H1 (cell line): ENCODE measurements at regions not wholly inside any gene's neighbourhood (a gene's known extent, or its start where the extent isn't known, plus 50 kb on each side); places are given as distances from the start of the nearest gene placed in this dataset.

ENCODE experiments used
- CTCF ChIA-PET: fragments of 300-600 bp; sonication (Branson Sonifier 250); formaldehyde crosslinking; loops from one replicate; lab custom pipeline; 2021; ENCODE audit not compliant: partially characterized antibody; lab: Charles Lee
- POLR2A ChIA-PET: fragments of 300-600 bp; sonication (Branson Sonifier 250); formaldehyde crosslinking; loops from one replicate; lab custom pipeline; 2021; ENCODE audit warnings: inconsistent platforms; ENCODE audit not compliant: partially characterized antibody; lab: Charles Lee
- DNase-seq, 2 experiments: peaks; one replicate each; pipeline versions ENCODE4 v3.0.0 to v3.0.0-alpha.2; 2010 to 2022; ENCODE audit warnings: low spot score in 2 of 2, low read depth in 1 of 2, mixed read lengths in 1 of 2
- FAIRE-seq: peaks from 2 replicates; lab custom pipeline; 2011; peaks lifted over from hg19 to GRCh38; lab: Jason Lieb, UNC
- H2AFZ ChIP-seq: 2 replicates; pipeline ENCODE4 v1.8.1; 2012; ENCODE audit warnings: low read length, inconsistent platforms
- H2AK5ac ChIP-seq: 2 replicates; pipeline ENCODE4 v1.6.1; 2013; ENCODE audit warnings: low read depth, low read length
- H2BK120ac ChIP-seq: replicated peaks from 2 replicates; pipeline ENCODE3; 2013; ENCODE audit warnings: low read depth, low read length, inconsistent platforms
- H2BK12ac ChIP-seq: 2 replicates; pipeline ENCODE4 v1.6.1; 2013; ENCODE audit warnings: low read depth, low read length
- H2BK15ac ChIP-seq: 2 replicates; pipeline ENCODE4 v1.6.1; 2013; ENCODE audit warnings: low read length
- H2BK20ac ChIP-seq: 2 replicates; pipeline ENCODE4 v1.6.1; 2013; ENCODE audit warnings: low read length
- H2BK5ac ChIP-seq: 2 replicates; pipeline ENCODE4 v1.6.1; 2013; ENCODE audit warnings: low read depth, low read length
- H3K14ac ChIP-seq: 2 replicates; pipeline ENCODE4 v1.6.1; 2013; ENCODE audit warnings: inconsistent platforms; ENCODE audit not compliant: insufficient read length
- H3K18ac ChIP-seq: 2 replicates; pipeline ENCODE4 v1.6.1; 2013; ENCODE audit warnings: low read length; ENCODE audit errors: extremely low read depth
- H3K23ac ChIP-seq: 2 replicates; pipeline ENCODE4 v1.6.1; 2013; ENCODE audit warnings: inconsistent platforms; ENCODE audit not compliant: insufficient read length
- H3K23me2 ChIP-seq: 2 replicates; pipeline ENCODE4 v1.6.1; 2013; ENCODE audit warnings: low read depth, low read length
- H3K27ac ChIP-seq: 2 replicates; pipeline ENCODE4 v1.6.1; 2011; ENCODE audit warnings: low read depth, low read length, inconsistent platforms
- H3K27me3 ChIP-seq, 4 experiments: replicated peaks in 1 of 4; 1 replicate in 1 of 4; 2 replicates in 3 of 4; pipeline versions ENCODE4 v1.6.1 to v1.8.1; 2011 to 2013; ENCODE audit warnings: low read length in 3 of 4, mild to moderate bottlenecking in 3 of 4, inconsistent platforms in 2 of 4, mixed read lengths in 2 of 4, moderate library complexity in 1 of 4; ENCODE audit not compliant: control insufficient read depth in 3 of 4, insufficient read depth in 3 of 4; ENCODE audit errors: extremely low read depth in 1 of 4
- H3K36me3 ChIP-seq, 4 experiments: 2 replicates each; pipeline versions ENCODE4 v1.6.1 to v1.8.1; 2011 to 2013; ENCODE audit warnings: mild to moderate bottlenecking in 4 of 4, low read length in 3 of 4, moderate library complexity in 2 of 4, control low read depth in 1 of 4, inconsistent platforms in 1 of 4; ENCODE audit not compliant: insufficient read depth in 4 of 4, control insufficient read depth in 2 of 4
- H3K4ac ChIP-seq: replicated peaks from 2 replicates; pipeline ENCODE3; 2013; ENCODE audit warnings: low read length, low read depth, mixed read lengths, inconsistent platforms; ENCODE audit not compliant: insufficient read length
- H3K4me1 ChIP-seq, 4 experiments: replicated peaks in 1 of 4; 1 replicate in 1 of 4; 2 replicates in 3 of 4; pipeline versions ENCODE4 v1.6.1 to v1.8.1; 2011 to 2013; ENCODE audit warnings: low read length in 3 of 4, inconsistent platforms in 2 of 4, mixed read lengths in 1 of 4; ENCODE audit not compliant: insufficient read depth in 4 of 4, control insufficient read depth in 3 of 4
- H3K4me2 ChIP-seq, 2 experiments: 2 replicates each; pipeline versions ENCODE4 v1.6.1 to v1.8.1; 2011 to 2013; ENCODE audit warnings: low read depth in 2 of 2, low read length in 2 of 2, control low read depth in 1 of 2, inconsistent platforms in 1 of 2, mild to moderate bottlenecking in 1 of 2; ENCODE audit not compliant: insufficient read depth in 1 of 2
- H3K4me3 ChIP-seq, 4 experiments: fragments of 200-600, 300-600 bp in 1 of 4; sonication (generic), shearing (Covaris generic), sonication (Bioruptor Twin) in 1 of 4; 2 replicates each; pipeline versions ENCODE4 v1.5.1 to v1.8.1; 2011 to 2016; ENCODE audit warnings: low read length in 4 of 4, low read depth in 3 of 4, control low read depth in 2 of 4, inconsistent platforms in 2 of 4, mild to moderate bottlenecking in 2 of 4, mixed read lengths in 1 of 4, moderate library complexity in 1 of 4; ENCODE audit not compliant: insufficient read depth in 2 of 4; ENCODE audit errors: extremely low read depth in 1 of 4
- H3K56ac ChIP-seq: replicated peaks from 2 replicates; pipeline ENCODE3; 2013; ENCODE audit warnings: low read depth, mild to moderate bottlenecking, mixed read lengths, low read length, inconsistent platforms; ENCODE audit not compliant: insufficient read length
- H3K79me1 ChIP-seq: 2 replicates; pipeline ENCODE4 v1.6.1; 2013; ENCODE audit warnings: low read depth, low read length, control low read depth
- H3K79me2 ChIP-seq, 2 experiments: 2 replicates each; pipeline versions ENCODE4 v1.6.1 to v1.8.1; 2012 to 2013; ENCODE audit warnings: low read length in 2 of 2, mild to moderate bottlenecking in 2 of 2, inconsistent platforms in 1 of 2; ENCODE audit not compliant: insufficient read depth in 2 of 2, control insufficient read depth in 1 of 2
- H3K9ac ChIP-seq, 4 experiments: replicated peaks in 1 of 4; 1 replicate in 1 of 4; 2 replicates in 3 of 4; pipeline versions ENCODE4 v1.6.1 to v1.8.1; 2011 to 2013; ENCODE audit warnings: low read depth in 3 of 4, low read length in 3 of 4, control low read depth in 2 of 4, mild to moderate bottlenecking in 2 of 4, moderate library complexity in 2 of 4, inconsistent platforms in 1 of 4; ENCODE audit errors: extremely low read depth in 1 of 4
- H3K9me3 ChIP-seq, 2 experiments: 2 replicates each; pipeline versions ENCODE4 v1.6.1 to v1.8.1; 2012 to 2013; ENCODE audit warnings: mild to moderate bottlenecking in 2 of 2, moderate library complexity in 2 of 2, control low read depth in 1 of 2, inconsistent platforms in 1 of 2, low read depth in 1 of 2, low read length in 1 of 2, mixed read lengths in 1 of 2; ENCODE audit not compliant: insufficient read depth in 2 of 2
- H4K20me1 ChIP-seq, 2 experiments: replicated peaks in 1 of 2; 2 replicates each; pipeline versions ENCODE3 to v1.8.1; 2011 to 2013; ENCODE audit warnings: inconsistent platforms in 2 of 2, low read length in 2 of 2, mild to moderate bottlenecking in 1 of 2; ENCODE audit not compliant: insufficient read depth in 2 of 2, control insufficient read depth in 1 of 2
- H4K5ac ChIP-seq: 2 replicates; pipeline ENCODE4 v1.6.1; 2013; ENCODE audit warnings: low read length, low read depth, mixed read lengths, inconsistent platforms; ENCODE audit not compliant: insufficient read length
- H4K8ac ChIP-seq: 2 replicates; pipeline ENCODE4 v1.8.0; 2013; ENCODE audit warnings: mild to moderate bottlenecking, moderate library complexity, low read length, inconsistent platforms; ENCODE audit not compliant: insufficient read depth; ENCODE audit errors: extremely low read depth
- H4K91ac ChIP-seq: replicated peaks from 2 replicates; pipeline ENCODE3; 2013; ENCODE audit warnings: low read length, mixed read lengths, inconsistent platforms; ENCODE audit not compliant: insufficient read length
- CHD2 ChIP-seq: IDR thresholded peaks from 2 replicates; pipeline ENCODE4 v1.6.1; 2012; ENCODE audit warnings: low read length, improper control_type of control experiment
- PHF8 ChIP-seq: fragments of 200-600 bp; sonication (generic); conservative IDR thresholded peaks from 2 replicates; pipeline ENCODE4 v1.7.1; 2012; ENCODE audit warnings: low read depth, mild to moderate bottlenecking, inconsistent platforms, low read length, moderate library complexity
- RBBP5 ChIP-seq: IDR thresholded peaks from 2 replicates; pipeline ENCODE4 v1.7.1; 2012; ENCODE audit warnings: low read depth, mild to moderate bottlenecking, inconsistent platforms, low read length, moderate library complexity, borderline replicate concordance
- RNF2 ChIP-seq: fragments of 200-900, 300-1000 bp; sonication (generic); IDR thresholded peaks from 2 replicates; pipeline ENCODE4 v1.7.1; 2016; ENCODE audit warnings: borderline replicate concordance, low read depth, mild to moderate bottlenecking, antibody characterized with exemption, low read length; ENCODE audit not compliant: poor library complexity, severe bottlenecking; ENCODE audit errors: missing control alignments
- SAP30 ChIP-seq: fragments of 300-600 bp; sonication (generic); IDR thresholded peaks from 2 replicates; pipeline ENCODE4 v1.7.1; 2012; ENCODE audit warnings: low read length, moderate library complexity, mild to moderate bottlenecking, inconsistent platforms; ENCODE audit not compliant: insufficient read depth, insufficient replicate concordance
- SIRT6 ChIP-seq: IDR thresholded peaks from one replicate; pipeline ENCODE4 v1.7.1; 2012; ENCODE audit warnings: low read length, inconsistent platforms
- SP1 ChIP-seq: IDR thresholded peaks from 2 replicates; pipeline ENCODE4 v1.6.1; 2011; ENCODE audit warnings: low read depth, low read length
- SP4 ChIP-seq: IDR thresholded peaks from 2 replicates; pipeline ENCODE4 v1.6.1; 2012; ENCODE audit warnings: low read length, inconsistent platforms
- WGBS, 2 experiments: shearing (Covaris generic) in 1 of 2; methylation state at CpG; one replicate each; pipeline versions ENCODE4 v1.1.6 to v1.1.7; 2013 to 2015; ENCODE audit warnings: low lambda C conversion rate in 2 of 2, mixed read lengths in 2 of 2, inconsistent platforms in 1 of 2, low coverage in 1 of 2, missing lambda C conversion rate in 1 of 2; ENCODE audit not compliant: insufficient replicate concordance in 2 of 2, insufficient coverage in 1 of 2, insufficient read length in 1 of 2; ENCODE audit errors: extremely low coverage in 1 of 2, missing lambda C conversion rate in 1 of 2; 5-methylcytosine and 5-hydroxymethylcytosine counted together

DNA sequence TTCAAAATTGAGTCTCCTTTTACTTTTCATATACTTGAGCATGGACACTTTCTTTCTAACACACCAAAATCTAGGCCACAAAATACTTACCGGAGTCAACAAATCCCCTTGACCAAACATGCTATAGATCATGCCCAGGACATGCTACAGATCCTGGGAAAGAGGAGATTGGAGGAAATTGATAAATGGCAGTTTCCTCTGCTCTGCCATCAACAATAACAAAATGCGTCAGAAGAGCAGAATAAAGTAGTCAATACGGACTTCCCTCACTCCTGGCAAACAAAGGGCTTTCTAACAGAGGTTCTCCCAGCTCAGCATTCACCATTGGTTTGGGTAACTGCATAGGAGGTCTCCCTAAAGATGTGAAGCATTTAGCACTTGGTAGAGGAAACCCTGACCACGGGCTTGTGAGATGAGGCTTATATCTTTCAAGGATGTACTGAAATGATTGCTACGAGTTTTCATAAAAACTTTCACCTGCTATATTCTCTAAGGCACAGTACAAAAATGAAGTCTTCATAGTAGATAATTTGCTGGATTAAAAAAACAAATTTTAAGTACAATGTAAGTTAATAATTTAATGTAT lies 283.8 kb upstream of the RUNX1 start:
- Histone ChIP-seq H3K23me2 (no peaks in the 10 kb centered on the region; the same call in 1 of the 2 replicates), H3K4ac (no peak overlapping the region), H3K4me3 (no peak overlapping the region), H4K20me1 (no peaks in the 10 kb centered on the region), H3K79me1 (no peaks in the 10 kb centered on the region), H2BK5ac (no peak overlapping the region), H2AFZ (no peak overlapping the region), H3K14ac (no peak overlapping the region), H3K27ac (no peak overlapping the region), H3K27me3 (no peaks in the 10 kb centered on the region; a peak in 1 of 7 replicates), H3K18ac (no peak overlapping the region), H4K5ac (no peak overlapping the region), H3K36me3 (no peaks in the 10 kb centered on the region), H3K23ac (no peak overlapping the region), H2BK120ac (no peak overlapping the region), H3K4me1 (no peaks in the 10 kb centered on the region), H4K8ac (no peak overlapping the region), H2BK15ac (no peak overlapping the region), H3K4me2 (no peak overlapping the region), H3K79me2 (no peaks in the 10 kb centered on the region), H3K56ac (no peak overlapping the region), H4K91ac (no peak overlapping the region), H2BK12ac (no peak overlapping the region), H3K9ac (no peak overlapping the region), H2AK5ac (no peak overlapping the region), H3K9me3 (no peaks in the 10 kb centered on the region), H2BK20ac (no peak overlapping the region)
- ChIA-PET POLR2A (no interaction called here), CTCF (no interaction called here)
- DNase-seq (no peak), FAIRE-seq (no peak)
- TF ChIP-seq PHF8 (no peak), SAP30 (no peak), SP1 (no peak), SP4 (no peak), CHD2 (no peak), RNF2 (no peak), RBBP5 (no peak), SIRT6 (no peak)
- WGBS, 2 experiments, result 93% methylated on average over 5 of the region's 5 CpGs; no CpG with 5 or more reads in 1 of the 2 experiments
